HG02588 (cell line): ENCODE measurements at regions not wholly inside any gene's neighbourhood (a gene's known extent, or its start where the extent isn't known, plus 50 kb on each side); places are given as distances from the start of the nearest gene placed in this dataset.
"Not testable (repeated sequence)": the region's sequence is repeated elsewhere in the genome, so short reads cannot be mapped to it uniquely, and the experiment has no call there.

Experiments used
- ATAC-seq: cut with Tn5 transposase; IDR thresholded peaks from one replicate; pipeline ENCODE4 v1.9.1; 2021; ENCODE audit warnings: mild to moderate bottlenecking, moderate library complexity; ENCODE audit not compliant: unreplicated experiment

DNA sequence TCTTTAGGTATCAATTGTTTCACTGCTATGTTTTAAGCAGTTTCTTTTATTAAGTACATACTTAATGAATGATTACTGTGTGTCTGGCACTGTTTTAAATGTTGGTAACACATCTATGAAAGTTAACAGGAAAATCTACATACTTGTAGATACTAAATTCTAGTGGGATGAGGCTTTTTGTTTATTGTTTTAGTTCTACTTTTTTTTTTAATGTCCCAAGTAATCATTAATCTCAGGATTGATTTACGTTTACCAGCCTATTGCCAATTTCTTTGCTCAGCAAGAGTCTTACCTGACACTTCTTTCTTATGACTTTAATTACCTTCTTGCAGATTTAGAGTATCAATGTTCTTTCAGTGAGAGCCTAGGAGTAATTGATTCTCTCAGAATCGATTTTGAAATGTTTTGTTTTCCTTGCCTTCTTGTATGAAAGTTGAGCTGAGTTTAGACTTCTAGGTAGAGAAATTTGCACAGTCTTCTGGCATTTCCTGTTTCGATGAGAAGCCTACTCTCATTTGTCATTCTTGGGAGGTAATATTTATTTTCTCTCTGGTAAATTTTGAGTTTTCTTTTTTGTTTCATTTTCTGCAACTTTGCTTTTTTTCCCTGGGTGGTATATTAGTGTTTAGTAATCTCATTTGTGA, 235.2 kb upstream of the ANKRD50 start:
- ATAC-seq = no peak

DNA sequence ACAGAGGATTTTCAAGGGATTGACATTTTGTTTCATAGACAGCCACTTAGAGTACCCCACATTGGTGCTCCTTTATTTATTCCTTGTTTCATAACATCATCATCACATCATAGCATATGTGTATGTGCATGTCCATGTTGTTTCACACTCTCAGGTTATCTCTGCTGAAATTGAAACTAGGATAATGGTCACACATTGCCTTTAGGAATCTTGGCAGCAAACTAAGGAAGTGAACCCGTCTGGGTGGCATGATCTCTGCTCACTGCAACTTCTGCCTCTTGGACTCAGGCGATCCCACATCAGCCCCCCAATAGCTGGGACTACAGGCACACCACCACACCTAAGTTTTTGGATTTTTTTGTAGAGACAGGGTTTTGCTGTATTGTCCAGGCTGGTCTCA, 234.2 kb upstream of the ANKRD50 start:
- no peak for ATAC-seq

DNA sequence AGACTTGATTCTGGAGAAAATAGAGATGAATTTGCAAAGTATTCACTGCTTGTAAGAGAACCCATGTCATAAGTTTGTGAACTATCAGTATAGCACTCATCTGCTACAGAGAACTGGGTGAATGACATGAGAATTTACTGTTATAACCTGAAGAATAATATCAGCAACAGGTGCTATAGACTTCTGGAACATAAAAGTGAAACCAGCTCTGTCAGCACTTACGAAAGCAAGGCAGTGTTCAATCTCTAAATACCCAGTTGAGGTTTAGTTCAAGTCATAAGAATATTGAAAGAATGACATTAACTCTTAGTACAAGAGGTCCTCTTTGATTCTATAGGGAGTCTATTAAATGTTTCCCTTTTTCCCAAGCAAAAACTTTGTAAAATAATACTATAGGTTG, 232.9 kb upstream of the ANKRD50 start:
- no peak for ATAC-seq

DNA sequence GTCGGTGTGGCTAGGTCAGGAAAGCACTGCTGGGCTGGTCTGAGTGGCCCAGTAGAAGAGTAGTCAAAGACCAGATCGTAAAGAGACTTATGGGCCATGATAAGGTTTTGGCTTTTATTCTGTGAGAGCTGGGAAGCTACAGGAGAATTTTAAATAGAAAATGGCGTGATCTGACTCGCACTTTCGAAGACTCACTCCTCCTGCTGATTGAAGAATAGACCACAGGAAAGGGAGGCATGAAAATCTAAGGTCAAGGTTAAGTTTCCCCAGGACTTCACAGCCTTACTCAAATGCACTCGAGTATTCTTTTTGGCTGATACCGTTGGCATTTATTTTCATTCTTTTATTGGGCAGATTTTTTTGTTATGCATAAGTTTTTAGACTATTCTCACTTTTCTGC, 231.4 kb upstream of the ANKRD50 start:
- ATAC-seq = no peak

DNA sequence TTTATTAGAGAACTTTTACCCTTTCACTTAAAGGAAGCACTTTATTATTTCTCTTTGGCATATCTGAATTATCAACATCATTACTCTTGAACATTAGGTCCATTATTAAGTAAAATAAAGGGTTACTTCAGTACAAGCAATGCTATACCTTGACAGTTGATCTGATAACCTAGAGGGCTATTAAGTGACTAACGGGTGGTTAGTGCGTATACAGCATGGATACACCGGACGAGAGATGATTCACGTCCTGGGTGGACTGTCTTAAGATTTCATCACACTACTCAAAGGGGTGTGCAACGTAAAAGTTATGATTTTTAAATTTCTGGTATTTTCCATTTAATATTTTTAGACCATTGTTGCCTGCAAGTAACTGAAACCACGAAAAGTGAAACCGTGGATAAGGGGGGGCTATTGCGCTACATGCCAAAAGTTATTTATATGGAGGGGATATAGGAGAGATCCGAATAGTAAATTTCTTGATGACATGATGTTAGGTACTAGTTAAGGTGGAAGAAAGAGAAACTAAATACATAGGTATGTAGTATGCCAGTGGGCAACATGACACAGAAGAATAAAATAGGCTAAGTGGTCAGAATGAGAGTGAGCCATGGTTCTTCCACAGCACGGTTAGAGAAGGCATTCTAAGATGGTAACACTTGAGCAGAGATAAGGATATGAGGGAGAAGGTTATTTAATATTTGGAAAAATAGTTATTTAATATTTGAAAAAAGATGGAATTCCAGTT, 230.8 kb upstream of the ANKRD50 start:
- ATAC-seq = no peak

DNA sequence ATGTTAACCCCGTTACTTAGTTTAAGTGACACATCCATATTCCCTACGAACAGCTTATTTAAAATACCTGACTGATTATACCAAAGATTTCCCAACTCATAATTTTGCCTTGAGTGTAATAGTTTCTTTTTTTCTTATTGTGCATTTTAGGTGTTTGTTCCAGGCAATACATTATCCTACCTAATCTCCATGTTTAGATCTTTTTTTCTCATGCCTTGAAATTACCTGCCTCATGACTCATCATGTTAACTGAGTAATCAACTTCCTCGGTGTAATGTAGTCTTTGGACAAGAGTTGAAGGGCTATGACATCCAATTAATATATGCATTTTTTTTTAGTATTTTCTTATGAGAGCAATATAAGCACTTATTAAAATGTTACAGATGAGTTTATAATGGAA, 228.7 kb upstream of the ANKRD50 start:
- no peak for ATAC-seq

DNA sequence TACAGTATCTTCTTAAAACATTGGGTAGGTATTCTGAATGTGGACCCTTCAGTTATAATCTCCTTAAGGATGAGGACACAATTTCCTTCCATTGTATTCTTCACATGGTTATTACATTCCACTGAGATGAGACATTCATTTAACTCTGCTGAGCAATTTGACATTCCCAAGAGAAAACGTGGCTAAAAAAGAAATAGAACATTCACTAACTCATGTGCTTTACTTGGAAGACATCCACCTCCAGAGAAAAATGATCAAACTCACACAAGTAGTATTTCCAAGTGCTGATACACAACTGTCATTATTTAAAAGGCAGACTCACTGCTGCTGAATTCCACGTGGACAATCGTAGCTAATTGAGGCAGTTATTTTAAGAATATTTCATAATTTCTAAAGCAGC, 227.9 kb upstream of the ANKRD50 start:
- no peak for ATAC-seq

DNA sequence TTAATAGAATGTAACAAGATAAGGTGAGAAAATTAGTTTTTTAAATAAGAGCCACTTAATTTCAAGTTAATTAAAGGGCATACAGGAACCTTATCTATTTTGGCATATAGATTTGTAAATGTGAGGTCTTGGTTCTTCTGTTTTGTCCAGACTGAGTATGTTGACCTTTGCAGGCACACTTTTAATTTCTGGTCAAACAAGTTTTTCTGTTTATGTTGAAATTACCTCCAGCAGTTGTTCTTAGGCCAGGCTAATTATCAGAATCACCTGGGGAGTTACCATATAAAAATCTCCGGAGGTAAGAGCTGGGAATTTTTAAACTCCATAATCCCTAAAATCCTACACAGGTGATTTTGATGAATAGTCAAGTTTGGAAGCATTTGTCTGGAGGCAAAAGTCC, 227.4 kb upstream of the ANKRD50 start:
- ATAC-seq = no peak

DNA sequence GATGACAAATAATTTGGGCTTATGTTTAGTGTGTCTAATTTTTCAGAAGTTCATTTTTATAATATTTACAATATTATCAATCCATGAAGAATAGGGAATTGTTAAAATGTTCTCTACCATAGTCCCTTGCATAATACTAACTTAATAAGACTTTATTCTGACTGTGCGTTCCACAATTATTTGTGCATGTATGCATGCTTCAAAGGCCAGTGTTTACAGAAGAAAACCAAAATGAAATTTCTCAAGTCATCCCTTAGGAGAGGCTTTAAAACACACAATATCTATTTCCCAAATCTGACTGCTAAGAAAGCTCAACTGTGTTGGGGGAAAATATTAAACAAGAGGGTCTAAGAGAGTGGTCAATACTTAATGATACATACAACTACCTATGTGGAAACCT, 226.3 kb upstream of the ANKRD50 start:
- no peak for ATAC-seq

DNA sequence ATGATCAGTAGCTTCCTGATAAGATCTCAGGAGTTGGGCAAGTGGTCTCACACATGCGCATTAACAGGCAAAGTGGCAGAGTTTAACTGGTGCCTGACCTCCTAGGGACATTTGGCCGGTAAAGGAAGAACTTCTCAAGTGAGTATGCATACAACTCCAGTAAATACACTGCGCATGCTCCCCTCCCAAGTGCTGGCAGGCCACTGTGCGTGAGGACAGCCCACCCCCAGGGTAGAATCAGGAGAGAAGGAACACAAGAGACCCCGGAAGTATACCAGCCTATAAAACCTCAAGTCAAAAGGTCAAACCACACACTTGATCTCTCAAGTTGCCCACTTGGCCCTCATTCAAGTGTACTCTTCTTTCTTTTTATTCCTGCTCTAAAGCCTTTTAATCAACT, 225.5 kb upstream of the ANKRD50 start:
- ATAC-seq = no peak

DNA sequence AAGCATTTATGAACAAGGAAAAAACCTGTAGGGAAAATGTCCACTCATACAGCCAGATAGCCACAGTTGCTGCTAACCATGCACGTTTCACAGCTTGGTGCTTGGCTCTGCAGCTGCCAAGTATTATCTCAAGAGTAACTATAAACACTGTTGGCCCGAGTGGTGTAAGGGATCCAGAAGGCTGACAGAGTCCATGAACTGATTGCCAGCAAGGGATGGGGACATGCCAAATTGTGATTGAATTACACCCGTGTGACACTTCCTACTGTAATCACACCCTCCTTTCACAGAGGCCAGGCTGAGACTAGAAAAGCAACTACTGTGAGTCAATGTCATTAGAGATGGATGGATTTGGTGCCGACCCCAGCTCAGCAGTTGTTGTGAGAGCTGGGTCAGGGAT, 223.9 kb upstream of the ANKRD50 start:
- no peak for ATAC-seq

DNA sequence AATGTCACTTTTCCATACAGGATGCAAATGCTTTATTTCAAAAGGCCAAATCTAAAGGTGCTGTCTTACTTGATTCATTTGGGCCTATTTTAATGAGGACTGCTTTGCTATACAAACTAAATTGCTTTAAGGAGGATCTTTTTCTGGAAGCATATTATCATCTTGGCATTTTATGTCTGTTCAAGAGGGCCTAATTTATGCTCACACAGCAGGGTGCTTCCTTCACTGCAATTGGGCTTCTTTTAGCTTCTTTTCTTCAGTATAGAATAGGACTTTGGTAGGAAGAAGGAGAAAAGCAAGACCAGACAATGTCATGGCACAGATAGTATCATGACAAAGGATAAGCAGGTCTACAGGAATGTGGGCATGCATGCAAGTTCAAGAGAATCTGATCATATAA, 222.4 kb upstream of the ANKRD50 start:
- no peak for ATAC-seq

DNA sequence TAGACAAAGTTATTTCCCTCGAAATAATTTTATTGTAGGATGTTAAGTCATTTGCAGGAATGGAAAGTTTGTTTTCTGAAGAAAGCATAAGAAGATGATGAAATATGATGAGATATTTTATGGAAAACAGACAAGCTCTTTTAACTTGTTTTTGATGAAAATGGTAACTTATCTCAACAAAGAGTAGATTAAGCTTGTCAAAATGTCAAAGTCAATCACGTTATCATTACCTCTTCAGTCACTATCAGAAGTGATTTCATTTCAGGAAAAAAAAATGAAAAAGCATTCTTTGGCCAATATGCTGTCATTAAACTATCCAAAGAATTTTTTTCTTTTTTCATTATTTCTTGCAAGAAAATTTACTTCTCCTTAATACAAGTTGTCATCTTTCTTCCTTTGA, 221.0 kb upstream of the ANKRD50 start:
- no peak for ATAC-seq

DNA sequence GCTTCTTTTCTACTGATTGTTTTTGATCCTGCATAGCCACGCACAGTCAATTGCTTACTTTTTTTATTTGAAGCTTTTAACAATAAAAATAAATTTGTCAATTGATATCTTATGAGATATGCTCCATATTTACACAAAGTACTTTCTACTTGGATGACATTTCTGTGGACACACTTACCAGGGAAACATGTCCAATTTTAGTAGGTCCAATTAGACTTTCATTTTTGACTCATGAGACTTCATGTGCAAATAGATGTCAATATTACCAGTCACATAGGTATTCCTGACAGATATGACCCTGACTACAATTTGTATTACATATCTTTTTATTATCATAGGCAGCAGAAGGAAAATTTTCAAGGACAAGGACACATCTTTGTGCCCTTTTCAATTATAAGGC, 219.9 kb upstream of the ANKRD50 start:
- no peak for ATAC-seq

DNA sequence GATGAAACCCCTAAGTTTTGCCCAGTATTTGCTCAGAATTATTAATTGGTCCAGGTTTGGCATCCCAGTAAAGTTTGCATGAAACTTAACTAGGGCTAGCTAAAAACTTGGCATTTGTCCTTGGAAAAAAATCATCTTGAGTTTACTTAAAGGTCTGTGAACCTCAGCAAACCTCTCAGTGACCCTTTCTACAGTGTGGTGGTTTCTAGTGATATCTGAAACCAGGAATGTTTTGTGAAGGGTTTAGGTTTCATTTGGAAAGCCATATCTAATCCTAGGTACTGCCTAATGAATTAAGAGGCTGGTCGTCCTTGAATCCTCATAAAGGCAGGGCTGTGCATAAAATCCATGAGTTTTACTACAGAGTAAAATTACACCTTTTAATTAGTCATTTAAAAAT, 218.5 kb upstream of the ANKRD50 start:
- ATAC-seq = no peak

DNA sequence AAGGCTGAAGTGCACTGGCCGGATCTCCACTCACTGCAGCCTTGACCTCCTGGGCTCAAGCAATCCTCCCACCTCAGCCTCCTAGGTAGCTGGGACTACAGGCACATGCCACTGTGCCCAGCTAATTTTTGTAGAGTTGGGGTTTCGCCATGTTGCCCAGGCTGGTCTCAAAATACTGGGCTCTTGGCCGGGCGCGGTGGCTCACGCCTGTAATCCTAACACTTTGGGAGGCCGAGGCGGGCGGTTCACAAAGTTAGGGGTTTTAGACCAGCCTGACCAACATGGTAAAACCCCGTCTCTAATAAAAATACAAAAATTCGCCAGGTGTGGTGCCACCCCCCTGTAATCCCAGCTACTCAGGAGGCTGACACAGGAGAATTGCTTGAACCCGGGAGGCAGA, 210.2 kb upstream of the ANKRD50 start:
- not testable (repeated sequence) for ATAC-seq

DNA sequence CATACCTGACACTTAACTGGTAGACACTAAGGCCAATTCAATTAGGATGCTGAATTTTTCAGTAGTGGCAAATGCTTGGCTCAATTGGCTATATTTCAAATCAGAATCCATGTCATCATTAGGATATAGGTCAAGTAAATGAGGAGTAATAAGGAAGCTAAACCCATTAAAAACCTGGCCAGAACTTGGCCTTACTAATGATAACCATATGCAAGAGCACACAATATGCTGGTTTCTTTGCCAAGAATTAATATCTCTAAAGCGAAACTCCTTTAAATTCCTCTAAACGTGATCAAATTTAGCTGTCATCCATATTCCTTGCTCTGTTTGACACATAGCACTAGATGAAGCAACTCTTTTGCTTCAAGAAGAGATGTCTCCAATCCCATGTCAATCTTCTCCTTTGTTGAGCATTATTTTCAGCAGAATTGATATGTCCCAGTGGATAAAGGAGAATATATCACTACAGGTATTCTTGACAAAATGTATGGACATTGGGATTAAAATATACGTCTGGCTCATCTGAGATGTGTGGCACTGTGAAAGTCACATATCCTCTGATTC, 206.1 kb upstream of the ANKRD50 start:
- no peak for ATAC-seq

DNA sequence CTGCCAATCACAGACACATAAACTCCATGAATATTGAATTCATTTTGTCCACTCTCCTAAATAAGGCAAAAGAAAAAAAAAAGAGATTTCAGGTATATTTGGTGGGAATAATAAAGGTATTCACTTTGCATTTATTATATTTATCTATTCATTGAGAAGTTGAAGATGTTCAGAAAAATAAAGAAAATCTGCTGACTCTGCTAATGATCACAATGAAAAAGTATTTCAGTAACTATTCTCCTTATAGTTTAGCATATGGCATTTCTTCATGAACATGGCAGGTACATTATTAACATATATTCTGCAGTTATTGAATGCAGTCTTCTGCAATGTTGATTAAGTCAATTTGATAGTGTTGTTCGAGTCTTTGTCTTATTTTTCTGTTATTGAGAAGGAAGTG, 202.5 kb upstream of the ANKRD50 start:
- ATAC-seq = no peak

DNA sequence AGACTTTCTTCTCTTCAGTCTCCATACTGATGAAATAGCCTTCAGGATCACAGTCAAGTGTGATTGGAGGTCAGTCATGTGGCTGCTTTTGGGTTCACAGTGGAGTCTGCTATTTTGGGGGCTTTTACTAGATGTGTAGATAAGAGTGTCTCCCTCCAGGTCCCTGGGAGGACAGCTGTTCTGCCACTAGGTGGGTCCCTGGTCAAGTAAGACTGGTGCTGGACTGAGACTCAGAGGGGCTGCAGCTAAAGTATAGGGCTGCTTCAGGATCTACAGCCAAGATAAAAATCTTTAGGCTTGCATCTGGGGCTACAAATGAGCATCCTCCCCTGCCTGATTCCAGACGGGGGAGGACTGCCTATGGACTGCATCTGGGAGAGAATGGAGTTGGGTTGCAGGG, 200.7 kb upstream of the ANKRD50 start:
- ATAC-seq = no peak

DNA sequence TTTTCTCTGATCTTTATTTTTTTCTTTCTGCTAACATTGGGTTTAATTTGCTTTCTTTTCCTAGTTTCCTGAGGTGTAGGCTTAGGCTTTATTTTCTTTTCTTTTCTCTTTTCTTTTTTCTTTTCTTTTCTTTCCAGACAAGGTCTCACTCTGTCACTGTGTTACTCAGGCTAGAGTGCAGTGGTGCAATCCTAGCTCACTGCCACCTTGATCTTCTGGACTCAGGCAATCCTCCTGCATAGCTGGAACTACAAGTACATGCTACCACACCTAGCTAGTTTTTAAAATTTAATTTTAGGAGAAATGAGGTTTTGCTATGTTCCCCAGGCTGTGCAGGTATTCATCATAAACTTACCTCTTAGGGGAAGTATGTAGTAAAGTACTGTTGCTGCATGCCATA, 197.8 kb upstream of the ANKRD50 start:
- ATAC-seq = no peak

DNA sequence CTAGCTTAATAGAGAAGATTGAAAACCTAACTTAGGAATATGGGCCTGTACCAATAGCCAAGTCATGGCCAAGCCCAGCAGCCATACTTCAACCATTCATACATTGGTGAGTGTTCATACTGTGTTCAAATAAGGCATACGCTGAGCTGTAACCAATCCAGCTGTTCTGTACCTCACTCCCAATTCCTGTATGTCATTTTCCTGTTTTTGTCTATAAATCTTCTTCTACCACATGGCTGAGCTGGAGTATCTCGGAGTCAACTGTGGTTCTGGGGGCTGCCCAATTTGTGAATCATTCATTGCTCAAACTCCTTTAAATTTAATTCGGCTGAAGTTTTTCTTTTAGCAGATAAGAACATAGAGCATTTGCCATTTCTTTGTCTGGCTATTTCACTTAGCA, 195.3 kb upstream of the ANKRD50 start:
- ATAC-seq = no peak

DNA sequence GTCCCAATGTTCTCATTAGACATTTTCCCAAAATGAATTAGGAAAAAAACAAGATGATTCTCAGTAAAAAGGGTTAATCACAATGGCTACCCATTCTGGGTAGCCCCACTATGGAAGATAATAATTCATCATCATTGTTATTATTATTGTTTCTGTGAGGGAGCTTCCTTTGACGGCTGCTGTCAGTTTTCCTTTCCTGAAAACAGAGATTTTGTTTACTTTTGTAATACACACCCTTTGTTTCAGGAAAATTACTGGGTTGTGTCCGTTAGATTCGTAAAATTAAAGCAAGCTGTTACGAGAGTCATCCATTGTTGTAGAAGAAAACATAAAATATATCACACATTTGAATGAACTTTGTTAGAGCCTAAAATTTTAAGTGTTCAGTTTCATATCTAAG, 192.9 kb upstream of the ANKRD50 start:
- no peak for ATAC-seq
